ENCODE measurements at regions not wholly inside any gene's neighbourhood (a gene's known extent, or its start where the extent isn't known, plus 50 kb on each side); places are given as distances from the start of the nearest gene placed in this dataset.

DNA sequence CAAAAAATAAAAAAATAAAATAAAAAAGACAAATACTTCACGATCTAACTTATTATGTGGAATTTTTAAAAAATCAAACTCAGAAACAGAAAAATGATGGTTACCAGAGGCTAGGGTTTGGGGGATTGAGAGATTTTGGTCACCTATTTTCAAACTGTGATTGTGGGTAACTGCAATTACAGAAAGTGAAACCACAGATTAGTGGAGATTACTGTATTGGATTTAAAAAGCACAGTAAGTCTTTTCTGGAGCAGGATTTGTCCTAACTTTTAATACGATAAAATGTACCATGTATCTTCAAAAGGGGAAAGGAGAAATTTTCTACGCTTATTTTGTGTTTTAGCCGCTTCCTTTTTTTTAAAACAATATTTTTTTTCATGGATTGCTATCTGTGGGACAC is 1204.9 kb upstream of the LRRTM3 start:
- H3K27ac ChIP-seq (ENCODE audit: extremely low read length, insufficient read depth, low read length) = no peak overlapping the region
- ChIA-PET CTCF (ENCODE audit: low intra/inter-chr PET ratio, low total read pairs) (no interaction called here), POLR2A (no interaction called here)
- H2AFZ ChIP-seq (ENCODE audit: low read length) = no peak overlapping the region
- ATAC-seq (no peak), DNase-seq (ENCODE audit: low spot score) (no peak), FAIRE-seq (no peak)
- in situ Hi-C loops (cut with HindIII; ENCODE audit: extremely low pct_ligation_motif_present, low pct_unique_long_range_greater_than_20kb) (no loop called here), intact Hi-C loops (cut with micrococcal nuclease; ENCODE audit: unreplicated experiment) (no loop called here)
- no peak overlapping the region for H3K4me2 ChIP-seq (ENCODE audit: low read depth, low read length)
- no peaks in the 10 kb centered on the region for H4K20me1 ChIP-seq (ENCODE audit: insufficient read depth, low read length)
- BruUV-seq (replicated peaks) = no TSS peak
- no peaks in the 10 kb centered on the region for H3K79me2 ChIP-seq (ENCODE audit: insufficient read depth, low read length)
- H3K9ac ChIP-seq (ENCODE audit: insufficient read depth, low read depth, low read length) = no peak overlapping the region
- WGBS (ENCODE audit: low lambda C conversion rate) = 60% methylated on average over 4 of the region's 4 CpGs
- no peaks in the 10 kb centered on the region for H3K36me3 ChIP-seq (replicated peaks in 1 of 2; ENCODE audit: control insufficient read depth in 1 of 2, insufficient read depth in 2 of 2, low read length in 2 of 2)
- TF ChIP-seq ZNF552 (CRISPR knock-in tag; IDR thresholded peaks at IDR 0.05; ENCODE audit: borderline replicate concordance) (no peak), ZNF430 (CRISPR knock-in tag; IDR thresholded peaks at IDR 0.05) (no peak), ZSCAN25 (CRISPR knock-in tag; IDR thresholded peaks at IDR 0.05) (no peak), SP5 (CRISPR knock-in tag; IDR thresholded peaks at IDR 0.05; ENCODE audit: borderline replicate concordance, low read depth) (no peak), ZNF446 (CRISPR knock-in tag; IDR thresholded peaks at IDR 0.05) (no peak), NR2F6 (IDR thresholded peaks at IDR 0.05) (no peak), NR2F6 (CRISPR knock-in tag; IDR thresholded peaks at IDR 0.05) (no peak), ZSCAN29 (CRISPR knock-in tag; conservative IDR thresholded peaks at IDR 0.05) (no peak), PAX8 (CRISPR knock-in tag; IDR thresholded peaks at IDR 0.05; ENCODE audit: borderline replicate concordance) (no peak), MTF1 (CRISPR knock-in tag; IDR thresholded peaks at IDR 0.05) (no peak), PHF20 (CRISPR knock-in tag; IDR thresholded peaks at IDR 0.05) (no peak), RARA (CRISPR knock-in tag; IDR thresholded peaks at IDR 0.05) (no peak), TEAD3 (CRISPR knock-in tag; optimal IDR thresholded peaks at IDR 0.05; ENCODE audit: borderline replicate concordance) (no peak), TCF7 (IDR thresholded peaks at IDR 0.05; ENCODE audit: low read depth) (no peak)
- TF ChIP-seq, protein P1, sequence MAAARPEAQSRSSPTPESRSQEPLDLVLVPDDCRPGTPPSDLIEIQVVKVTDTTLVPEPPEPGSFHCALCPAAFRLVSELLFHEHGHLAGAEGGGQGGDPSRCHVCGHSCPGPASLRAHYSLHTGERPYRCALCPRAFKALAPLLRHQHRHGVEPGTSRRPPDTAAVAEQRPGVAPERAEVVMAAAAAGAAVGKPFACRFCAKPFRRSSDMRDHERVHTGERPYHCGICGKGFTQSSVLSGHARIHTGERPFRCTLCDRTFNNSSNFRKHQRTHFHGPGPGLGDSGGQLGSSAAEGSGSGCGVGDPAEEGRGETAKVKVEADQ (CRISPR knock-in tag; IDR thresholded peaks at IDR 0.05; ENCODE audit: borderline replicate concordance) = no peak
- TF ChIP-seq, protein P2, sequence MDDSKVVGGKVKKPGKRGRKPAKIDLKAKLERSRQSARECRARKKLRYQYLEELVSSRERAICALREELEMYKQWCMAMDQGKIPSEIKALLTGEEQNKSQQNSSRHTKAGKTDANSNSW (CRISPR knock-in tag; IDR thresholded peaks at IDR 0.05; ENCODE audit: borderline replicate concordance) = no peak
- TF ChIP-seq, protein P3, sequence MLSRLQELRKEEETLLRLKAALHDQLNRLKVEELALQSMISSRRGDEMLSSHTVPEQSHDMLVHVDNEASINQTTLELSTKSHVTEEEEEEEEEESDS (CRISPR knock-in tag; IDR thresholded peaks at IDR 0.05; ENCODE audit: borderline replicate concordance) = no peak
- TF ChIP-seq, protein P4, sequence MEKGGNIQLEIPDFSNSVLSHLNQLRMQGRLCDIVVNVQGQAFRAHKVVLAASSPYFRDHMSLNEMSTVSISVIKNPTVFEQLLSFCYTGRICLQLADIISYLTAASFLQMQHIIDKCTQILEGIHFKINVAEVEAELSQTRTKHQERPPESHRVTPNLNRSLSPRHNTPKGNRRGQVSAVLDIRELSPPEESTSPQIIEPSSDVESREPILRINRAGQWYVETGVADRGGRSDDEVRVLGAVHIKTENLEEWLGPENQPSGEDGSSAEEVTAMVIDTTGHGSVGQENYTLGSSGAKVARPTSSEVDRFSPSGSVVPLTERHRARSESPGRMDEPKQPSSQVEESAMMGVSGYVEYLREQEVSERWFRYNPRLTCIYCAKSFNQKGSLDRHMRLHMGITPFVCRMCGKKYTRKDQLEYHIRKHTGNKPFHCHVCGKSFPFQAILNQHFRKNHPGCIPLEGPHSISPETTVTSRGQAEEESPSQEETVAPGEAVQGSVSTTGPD (CRISPR knock-in tag; IDR thresholded peaks at IDR 0.05) = no peak
- TF ChIP-seq, protein P5, sequence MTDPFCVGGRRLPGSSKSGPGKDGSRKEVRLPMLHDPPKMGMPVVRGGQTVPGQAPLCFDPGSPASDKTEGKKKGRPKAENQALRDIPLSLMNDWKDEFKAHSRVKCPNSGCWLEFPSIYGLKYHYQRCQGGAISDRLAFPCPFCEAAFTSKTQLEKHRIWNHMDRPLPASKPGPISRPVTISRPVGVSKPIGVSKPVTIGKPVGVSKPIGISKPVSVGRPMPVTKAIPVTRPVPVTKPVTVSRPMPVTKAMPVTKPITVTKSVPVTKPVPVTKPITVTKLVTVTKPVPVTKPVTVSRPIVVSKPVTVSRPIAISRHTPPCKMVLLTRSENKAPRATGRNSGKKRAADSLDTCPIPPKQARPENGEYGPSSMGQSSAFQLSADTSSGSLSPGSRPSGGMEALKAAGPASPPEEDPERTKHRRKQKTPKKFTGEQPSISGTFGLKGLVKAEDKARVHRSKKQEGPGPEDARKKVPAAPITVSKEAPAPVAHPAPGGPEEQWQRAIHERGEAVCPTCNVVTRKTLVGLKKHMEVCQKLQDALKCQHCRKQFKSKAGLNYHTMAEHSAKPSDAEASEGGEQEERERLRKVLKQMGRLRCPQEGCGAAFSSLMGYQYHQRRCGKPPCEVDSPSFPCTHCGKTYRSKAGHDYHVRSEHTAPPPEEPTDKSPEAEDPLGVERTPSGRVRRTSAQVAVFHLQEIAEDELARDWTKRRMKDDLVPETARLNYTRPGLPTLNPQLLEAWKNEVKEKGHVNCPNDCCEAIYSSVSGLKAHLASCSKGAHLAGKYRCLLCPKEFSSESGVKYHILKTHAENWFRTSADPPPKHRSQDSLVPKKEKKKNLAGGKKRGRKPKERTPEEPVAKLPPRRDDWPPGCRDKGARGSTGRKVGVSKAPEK (CRISPR knock-in tag; IDR thresholded peaks at IDR 0.05; ENCODE audit: borderline replicate concordance) = no peak
- no peaks in the 10 kb centered on the region for H3K27me3 ChIP-seq (ENCODE audit: control insufficient read depth in 1 of 2, insufficient read depth in 2 of 2, low read length in 2 of 2)
- H3K9me3 ChIP-seq (ENCODE audit: low read length) = no peaks in the 10 kb centered on the region
- H3K4me3 ChIP-seq (replicated peaks in 1 of 3; ENCODE audit: insufficient read depth in 1 of 3, low read depth in 2 of 3, low read length in 3 of 3) = no peak overlapping the region
- no peaks in the 10 kb centered on the region for H3K4me1 ChIP-seq (ENCODE audit: insufficient read depth, low read length)

Data from HepG2 (cell line).